ENCODE measurements at regions not wholly inside any gene's neighbourhood (a gene's known extent, or its start where the extent isn't known, plus 50 kb on each side); places are given as distances from the start of the nearest gene placed in this dataset.

DNA sequence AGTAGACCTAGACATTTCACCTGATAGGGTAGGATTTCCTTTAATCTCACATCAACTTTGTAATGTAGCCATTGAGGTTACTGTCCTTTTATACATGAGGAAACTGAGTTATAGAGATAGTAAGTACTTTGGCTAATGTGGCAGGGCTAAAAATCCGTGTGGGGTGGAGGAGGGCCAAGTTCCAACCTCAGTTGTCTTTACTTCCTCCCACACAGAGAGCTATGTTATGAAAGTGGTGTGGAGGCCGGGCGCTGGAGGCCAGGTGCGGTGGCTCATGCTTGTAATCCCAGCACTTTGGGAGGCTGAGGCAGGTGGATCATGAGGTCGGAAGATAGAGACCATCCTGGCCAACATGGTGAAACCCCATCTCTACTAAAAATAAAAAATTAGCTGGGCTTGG is 173.3 kb downstream of the PALM2AKAP2 start:
- no peak for DNase-seq

- DNase-seq, result no peak
Measured at GRCh38 chr9:109953813-109954497, 174.0 kb downstream of the PALM2AKAP2 start.

GRCh38 chr9:109956717-109957440 is 176.9 kb downstream of the PALM2AKAP2 start:
- DNase-seq, result no peak

GRCh38 chr9:109959679-109960078 is 179.7 kb downstream of the PALM2AKAP2 start:
- DNase-seq, result no peak

DNA sequence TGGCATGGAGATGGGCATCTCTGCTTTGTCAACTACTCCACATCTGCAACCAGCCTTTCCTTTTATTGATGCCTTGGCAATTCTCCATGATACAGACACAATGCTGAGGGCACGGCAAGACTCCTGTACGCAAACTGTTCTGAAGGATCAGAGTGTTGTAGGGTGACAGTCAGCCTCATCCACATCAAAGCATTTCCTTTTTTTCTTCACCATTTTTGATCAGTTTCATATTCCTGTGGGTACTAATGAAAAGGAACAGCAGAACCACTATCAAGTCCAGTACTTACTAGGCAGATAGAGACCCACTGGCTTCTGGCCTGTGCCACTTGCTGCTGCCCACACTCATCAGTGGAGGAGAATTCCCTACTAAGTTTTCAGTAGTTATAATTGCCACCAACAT is 181.6 kb downstream of the PALM2AKAP2 start:
- no peak for DNase-seq

DNA sequence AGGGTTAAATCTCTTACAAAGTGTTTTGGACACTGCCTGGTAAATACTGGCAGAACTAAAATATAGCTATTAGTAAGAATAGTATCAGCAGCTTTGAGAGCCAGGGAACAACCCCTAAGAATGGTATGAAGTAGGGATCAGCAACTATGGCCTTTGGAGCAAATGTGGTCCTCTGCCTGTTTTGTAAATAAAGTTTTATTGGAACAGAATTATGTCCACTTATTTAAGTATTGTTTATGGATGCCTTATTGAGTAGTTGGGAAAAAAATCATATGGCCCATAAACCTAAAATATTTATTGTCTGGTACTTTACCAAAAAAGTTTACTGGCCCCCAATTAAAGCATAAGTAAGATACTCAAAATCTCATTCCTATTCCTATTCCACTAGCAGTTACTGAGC is 182.2 kb downstream of the PALM2AKAP2 start:
- no peak for DNase-seq

DNA sequence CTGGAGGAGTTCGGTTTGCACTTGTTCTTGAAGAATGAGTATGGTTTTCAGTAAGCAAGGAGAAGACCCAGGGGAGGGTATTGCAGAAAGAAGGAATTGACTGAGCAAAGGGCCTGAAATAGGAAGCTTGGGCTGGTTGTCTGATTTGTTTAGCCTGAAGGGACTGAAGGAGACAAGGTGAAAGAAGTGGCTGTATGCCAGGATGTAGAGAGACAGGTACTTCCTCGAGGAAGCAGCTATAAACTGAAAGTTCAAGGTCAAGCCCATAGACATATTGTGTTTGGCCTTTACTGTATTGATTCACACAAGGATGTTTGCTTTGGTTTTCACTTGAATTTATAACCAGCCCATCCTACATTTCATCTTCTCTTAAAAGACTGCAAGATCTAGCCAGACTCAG is 183.1 kb downstream of the PALM2AKAP2 start:
- DNase-seq, result no peak

DNA sequence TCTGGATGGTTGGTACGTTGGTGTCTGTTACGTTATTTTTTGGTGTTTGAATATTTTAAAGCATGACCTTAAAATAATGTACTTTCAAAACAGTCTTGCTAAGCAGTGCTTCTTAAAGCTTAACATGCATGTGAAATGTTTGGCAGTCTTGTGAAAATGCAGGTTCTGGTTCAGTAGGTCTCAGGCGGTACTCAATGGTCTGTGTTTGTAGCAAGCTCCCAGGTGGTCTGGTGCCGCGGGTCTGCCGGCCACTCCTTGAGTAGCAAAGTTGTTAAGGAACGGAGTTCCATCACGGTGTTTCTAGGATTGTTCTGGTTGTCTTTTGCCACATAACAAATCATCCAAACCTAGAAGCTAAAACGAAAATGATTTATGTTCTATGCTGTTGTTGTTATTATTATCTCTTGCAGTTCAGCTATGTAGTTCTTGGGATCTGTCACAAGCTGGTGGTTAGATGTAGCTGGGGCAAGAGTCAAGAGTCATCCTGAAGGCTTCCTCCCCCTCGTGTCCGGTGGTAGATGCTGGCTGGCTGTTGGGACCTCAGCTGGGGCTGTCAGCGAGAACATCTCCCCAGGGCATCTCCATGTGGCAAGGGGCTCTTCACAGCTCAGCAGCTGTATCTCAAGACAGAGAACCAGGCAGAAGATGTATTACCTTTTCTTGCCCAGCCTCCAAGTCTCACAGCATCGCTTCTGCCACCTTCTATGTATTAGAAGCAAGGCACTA is 186.8 kb downstream of the PALM2AKAP2 start:
- no peak for DNase-seq

GRCh38 chr9:109967651-109968642 is 187.9 kb downstream of the PALM2AKAP2 start:
- no peak for DNase-seq

GRCh38 chr9:109969011-109969410 is 189.0 kb downstream of the PALM2AKAP2 start:
- DNase-seq, result no peak

DNA sequence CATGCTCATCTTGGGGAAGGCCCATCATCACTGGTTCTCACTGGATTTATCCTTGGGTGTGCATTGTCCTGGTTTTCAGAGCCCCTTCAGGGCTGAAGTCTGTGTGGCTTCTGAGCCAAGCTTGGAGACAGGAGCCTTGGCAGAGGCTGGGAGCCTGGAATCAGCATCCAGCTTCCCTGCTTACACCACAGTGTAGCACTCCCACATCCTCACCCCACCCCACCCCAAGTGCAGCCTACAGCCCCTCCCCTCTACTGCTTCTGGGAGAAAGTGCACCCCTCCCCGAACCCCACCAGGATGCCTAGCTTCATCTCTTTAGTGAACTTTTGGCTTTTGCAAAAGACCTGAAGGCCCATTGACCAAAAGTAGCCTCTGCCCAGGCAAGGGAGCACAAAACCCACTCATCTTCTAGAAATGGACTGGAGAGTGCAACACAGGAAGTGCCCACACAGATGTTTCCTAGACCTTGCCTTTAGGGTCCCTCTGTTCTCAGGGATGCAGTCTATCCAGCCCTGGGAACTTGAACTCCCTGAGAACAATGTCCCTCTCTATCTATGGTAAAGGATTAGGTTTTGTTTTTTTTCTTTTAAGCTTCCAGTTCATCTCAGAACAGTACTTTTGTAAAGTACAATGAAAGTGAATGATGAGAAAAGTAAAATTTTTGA is 189.7 kb downstream of the PALM2AKAP2 start:
- no peak for DNase-seq

GRCh38 chr9:109971226-109971625 is 191.2 kb downstream of the PALM2AKAP2 start:
- DNase-seq, result no peak

- DNase-seq, result no peak
Measured at GRCh38 chr9:109972026-109972882, 192.3 kb downstream of the PALM2AKAP2 start.

DNA sequence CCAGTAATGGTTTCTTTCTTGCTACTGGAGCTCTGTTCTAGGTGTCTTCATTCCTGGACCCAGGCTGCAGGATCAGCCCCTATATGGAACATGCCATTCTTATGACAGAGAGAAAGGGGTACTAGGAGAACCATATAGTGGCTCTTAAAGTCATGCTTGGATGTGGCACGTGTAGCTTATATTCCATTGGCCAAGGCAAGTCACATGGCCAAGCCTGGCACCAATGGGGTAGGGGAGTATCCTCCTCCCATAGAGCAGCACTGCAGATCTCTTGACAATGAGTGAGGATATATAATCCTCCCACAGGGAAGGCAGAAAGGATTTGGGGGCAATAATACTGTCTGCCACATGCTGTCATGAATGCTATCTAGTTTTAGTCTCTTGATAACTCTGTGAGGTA is 193.3 kb downstream of the PALM2AKAP2 start:
- no peak for DNase-seq

GRCh38 chr9:109974143-109974917 is 194.3 kb downstream of the PALM2AKAP2 start:
- DNase-seq, result no peak

GRCh38 chr9:109974918-109975276 is 194.9 kb downstream of the PALM2AKAP2 start:
- DNase-seq, result no peak

DNA sequence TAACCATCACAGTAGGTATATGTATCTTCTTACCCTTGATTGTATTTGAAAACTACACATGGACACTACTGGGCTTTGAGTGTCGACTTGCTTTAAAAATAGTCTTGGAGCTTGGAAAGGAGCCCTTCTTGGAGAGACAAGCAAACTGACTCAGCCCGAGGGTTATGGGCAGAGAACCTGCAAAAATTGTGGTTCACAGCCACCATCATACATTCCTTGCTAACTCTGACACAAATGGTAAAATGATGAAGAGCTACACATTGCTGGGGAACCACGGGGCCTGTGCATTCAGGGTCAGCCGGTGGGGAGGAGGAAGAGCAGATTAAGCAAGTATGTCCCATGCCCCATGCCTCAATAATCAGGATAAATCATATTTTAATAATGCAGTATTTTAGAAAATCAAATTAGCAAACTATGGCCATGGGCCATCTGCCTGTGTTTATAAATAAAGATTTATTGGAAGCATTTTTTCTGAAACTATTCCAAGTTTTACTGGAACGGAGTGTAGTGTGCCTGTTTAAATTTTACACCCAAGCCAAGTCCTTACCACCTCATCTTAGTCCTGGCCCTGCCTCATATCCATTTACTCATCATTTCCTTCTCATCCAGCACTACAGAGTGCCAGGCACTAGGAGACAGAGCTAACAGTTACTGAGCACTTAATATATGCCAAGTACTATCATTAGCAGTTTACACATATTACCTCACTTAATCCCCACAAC is 195.7 kb downstream of the PALM2AKAP2 start:
- no peak for DNase-seq

GRCh38 chr9:109976303-109976702 is 196.3 kb downstream of the PALM2AKAP2 start:
- DNase-seq, result no peak

DNA sequence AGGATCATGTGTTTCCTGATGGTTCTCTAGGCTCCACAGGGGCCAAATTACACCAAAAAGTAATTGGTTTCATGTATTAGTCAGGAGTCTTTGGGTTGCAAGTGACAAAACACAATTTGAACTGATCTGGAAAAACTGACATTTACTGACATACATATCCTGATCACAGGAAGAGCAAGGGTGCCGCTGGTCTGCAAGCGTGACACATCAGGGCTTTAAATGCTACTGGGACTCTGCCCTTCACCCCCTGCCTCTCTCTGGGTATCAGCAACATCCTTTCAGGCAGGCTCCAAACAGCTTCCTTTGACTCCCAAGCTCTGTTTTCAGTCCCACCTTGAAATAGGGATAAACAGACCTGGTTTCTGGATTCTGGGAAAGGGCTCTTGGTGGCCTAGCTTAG is 197.5 kb downstream of the PALM2AKAP2 start:
- DNase-seq, result no peak

GRCh38 chr9:109981091-109981490 is 201.1 kb downstream of the PALM2AKAP2 start:
- DNase-seq, result no peak
